ENCODE measurements at regions not wholly inside any gene's neighbourhood (a gene's known extent, or its start where the extent isn't known, plus 50 kb on each side); places are given as distances from the start of the nearest gene placed in this dataset.
"Not testable (repeated sequence)": the region's sequence is repeated elsewhere in the genome, so short reads cannot be mapped to it uniquely, and the experiment has no call there.

DNA sequence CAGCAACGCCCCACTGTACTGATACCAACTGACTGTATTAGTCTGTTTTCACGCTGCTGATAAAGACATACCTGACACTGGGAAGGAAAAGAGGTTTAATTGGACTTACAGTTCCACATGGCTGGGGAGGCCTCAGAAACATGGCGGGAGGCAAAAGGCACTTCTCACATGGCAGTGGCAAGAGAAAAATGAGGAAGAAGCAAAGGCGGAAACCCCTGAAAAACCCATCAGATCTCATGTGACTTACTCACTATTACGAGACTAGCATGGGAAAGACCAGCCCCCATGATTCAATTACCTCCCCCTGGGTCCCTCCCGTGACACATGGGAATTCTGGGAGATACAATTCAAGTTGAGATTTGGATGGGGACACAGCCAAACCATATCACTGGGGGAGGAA is 110.0 kb upstream of the LNX1 start:
- not testable (repeated sequence) for H3K4me1 ChIP-seq (ENCODE audit: control insufficient read depth in 2 of 2, insufficient read depth in 2 of 2, low read length in 1 of 2); H3K9me3 ChIP-seq (ENCODE audit: control insufficient read depth in 2 of 2, insufficient read depth in 1 of 2, low read depth in 1 of 2, low read length in 1 of 2); H3K27me3 ChIP-seq (ENCODE audit: control insufficient read depth in 1 of 2, insufficient read depth in 2 of 2, low read length in 2 of 2); H3K4me3 ChIP-seq (ENCODE audit: low read depth in 1 of 2, low read length in 2 of 2); H3K36me3 ChIP-seq (ENCODE audit: control insufficient read depth in 2 of 2, insufficient read depth in 2 of 2, low read length in 1 of 2); H3K27ac ChIP-seq (ENCODE audit: low read depth in 2 of 2, low read length in 1 of 2)
- 93 to 94% methylated on average over 6 of the region's 6 CpGs for WGBS, 2 donors

DNA sequence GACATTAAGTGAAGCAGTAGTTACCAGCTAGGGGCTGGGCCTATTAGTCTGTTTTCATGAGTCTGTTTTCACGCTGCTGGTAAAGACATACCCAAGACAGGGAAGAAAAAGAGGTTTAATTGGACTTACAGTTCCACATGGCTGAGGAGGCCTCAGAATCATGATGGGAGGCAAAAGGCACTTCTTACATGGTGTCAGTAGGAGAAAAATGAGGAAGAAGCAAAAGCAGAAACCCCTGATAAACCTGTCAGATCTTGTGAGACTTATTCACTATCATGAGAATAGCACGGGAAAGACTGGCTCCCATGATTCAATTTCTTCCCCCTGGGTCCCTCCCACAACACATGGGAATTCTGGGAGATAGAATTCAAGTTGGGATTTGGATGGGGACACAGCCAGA is 108.0 kb upstream of the LNX1 start:
- WGBS, 2 donors = 81 to 83% methylated on average over 2 of the region's 2 CpGs
- not testable (repeated sequence) for H3K27me3 ChIP-seq (ENCODE audit: control insufficient read depth in 1 of 2, insufficient read depth in 2 of 2, low read length in 2 of 2); H3K4me1 ChIP-seq (ENCODE audit: control insufficient read depth in 2 of 2, insufficient read depth in 2 of 2, low read length in 1 of 2); H3K4me3 ChIP-seq (ENCODE audit: low read depth in 1 of 2, low read length in 2 of 2); H3K9me3 ChIP-seq (ENCODE audit: control insufficient read depth in 2 of 2, insufficient read depth in 1 of 2, low read depth in 1 of 2, low read length in 1 of 2); H3K27ac ChIP-seq (ENCODE audit: low read depth in 2 of 2, low read length in 1 of 2); H3K36me3 ChIP-seq (ENCODE audit: control insufficient read depth in 2 of 2, insufficient read depth in 2 of 2, low read length in 1 of 2)

DNA sequence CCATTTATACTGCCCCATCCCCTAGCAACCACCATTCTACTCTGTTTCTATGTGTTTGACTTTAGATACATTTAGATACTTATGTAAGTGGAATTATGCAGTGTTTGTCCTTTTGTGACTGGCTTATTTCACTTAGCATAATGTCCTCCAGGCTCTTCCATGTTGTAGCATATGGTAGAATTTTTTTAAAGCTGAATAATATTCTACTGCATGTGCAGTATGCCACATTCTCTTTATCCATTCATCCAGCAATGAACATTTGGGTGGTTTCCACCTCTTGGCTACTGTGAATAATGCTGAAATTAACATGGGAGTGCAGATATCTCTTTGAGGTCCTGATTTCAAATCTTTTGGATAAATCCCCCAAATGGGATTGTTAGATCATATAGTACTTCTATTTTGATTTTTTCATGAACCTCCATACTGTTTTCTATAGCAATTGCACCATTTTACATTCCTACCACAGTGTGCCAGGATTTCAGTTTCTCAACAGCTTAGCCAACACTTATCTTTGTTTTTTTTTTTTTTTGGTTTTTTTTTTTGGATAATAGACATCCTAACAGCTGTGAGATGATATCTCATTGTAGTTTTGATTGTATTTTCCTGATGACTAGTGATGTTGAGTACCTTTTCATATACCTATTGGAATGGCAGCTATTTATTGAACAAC is 105.9 kb upstream of the LNX1 start:
- Histone ChIP-seq H3K27me3 (ENCODE audit: control insufficient read depth in 1 of 2, insufficient read depth in 2 of 2, low read length in 2 of 2) (no peaks in the 10 kb centered on the region), H3K27ac (ENCODE audit: low read depth in 2 of 2, low read length in 1 of 2) (no peak overlapping the region), H3K4me1 (ENCODE audit: control insufficient read depth in 2 of 2, insufficient read depth in 2 of 2, low read length in 1 of 2) (no peaks in the 10 kb centered on the region), H3K36me3 (ENCODE audit: control insufficient read depth in 2 of 2, insufficient read depth in 2 of 2, low read length in 1 of 2) (no peaks in the 10 kb centered on the region), H3K4me3 (ENCODE audit: low read depth in 1 of 2, low read length in 2 of 2) (no peak overlapping the region), H3K9me3 (ENCODE audit: control insufficient read depth in 2 of 2, insufficient read depth in 1 of 2, low read depth in 1 of 2, low read length in 1 of 2) (no peaks in the 10 kb centered on the region)

DNA sequence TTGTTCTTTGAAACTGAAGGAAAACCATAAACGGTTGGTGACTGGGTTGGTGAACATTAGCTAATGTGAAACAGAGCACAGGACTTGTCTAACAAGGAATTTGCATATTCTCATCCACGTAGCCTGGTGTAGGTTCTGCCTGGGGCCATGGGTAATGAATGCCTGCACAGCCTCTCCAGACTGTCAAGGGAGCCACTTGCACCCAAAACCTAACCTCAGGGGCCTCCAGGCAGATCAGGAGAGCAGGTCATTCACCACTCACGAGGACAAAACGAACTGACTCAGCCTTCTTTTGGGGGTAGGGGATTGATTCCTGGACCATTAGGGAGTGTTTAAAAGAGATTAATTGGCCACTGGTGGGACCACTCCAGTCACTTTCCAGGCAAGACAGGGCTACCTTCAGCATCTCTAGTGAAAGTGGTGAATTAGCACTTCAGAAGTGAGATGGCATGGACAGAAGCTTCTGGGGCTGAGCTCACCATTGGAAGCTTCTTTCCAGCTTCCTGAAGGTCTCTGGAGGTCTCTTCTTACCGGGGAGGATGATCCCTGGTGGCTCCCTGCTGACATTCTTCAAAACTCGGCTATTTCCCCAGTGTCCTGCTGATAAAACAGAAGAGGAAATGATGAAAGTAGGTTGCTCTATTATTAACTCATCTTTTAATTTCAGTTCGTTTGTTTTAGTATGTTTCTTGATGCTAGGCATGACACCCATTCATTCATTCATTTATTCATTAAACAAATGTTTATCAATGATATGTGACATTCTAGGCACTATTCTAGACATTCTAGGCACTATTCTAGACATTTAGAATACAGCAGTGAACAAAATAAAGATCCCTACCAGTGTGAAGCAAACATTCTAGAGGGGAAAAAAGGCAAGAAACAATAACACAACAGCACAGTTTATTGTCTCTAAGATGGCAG is 104.5 kb upstream of the LNX1 start:
- Histone ChIP-seq H3K4me3 (ENCODE audit: low read depth in 1 of 2, low read length in 2 of 2) (no peak overlapping the region), H3K27me3 (ENCODE audit: control insufficient read depth in 1 of 2, insufficient read depth in 2 of 2, low read length in 2 of 2) (no peaks in the 10 kb centered on the region), H3K4me1 (ENCODE audit: control insufficient read depth in 2 of 2, insufficient read depth in 2 of 2, low read length in 1 of 2) (no peaks in the 10 kb centered on the region), H3K36me3 (ENCODE audit: control insufficient read depth in 2 of 2, insufficient read depth in 2 of 2, low read length in 1 of 2) (no peaks in the 10 kb centered on the region), H3K27ac (ENCODE audit: low read depth in 2 of 2, low read length in 1 of 2) (no peak overlapping the region), H3K9me3 (ENCODE audit: control insufficient read depth in 2 of 2, insufficient read depth in 1 of 2, low read depth in 1 of 2, low read length in 1 of 2) (no peaks in the 10 kb centered on the region)
- 58 to 63% methylated on average over 7 of the region's 7 CpGs for WGBS, 2 donors

DNA sequence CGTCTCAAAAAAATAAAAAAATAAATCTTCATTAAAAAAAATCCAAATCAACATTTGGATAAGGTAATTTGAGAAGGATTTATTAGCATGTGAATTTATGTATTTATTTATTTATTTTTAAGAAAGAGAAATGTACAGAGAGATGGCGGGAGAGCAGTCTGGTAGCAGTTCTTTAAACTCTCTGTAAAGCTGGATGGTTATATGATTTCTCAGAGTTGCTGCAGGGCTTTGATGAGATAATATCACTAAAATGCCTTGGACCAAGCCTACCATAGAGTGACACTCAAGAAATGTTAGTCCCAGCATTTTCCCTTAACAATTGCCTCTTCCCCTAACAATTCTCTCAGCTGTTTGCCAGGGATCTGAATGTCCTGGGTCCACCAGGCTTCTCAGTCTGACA is 103.4 kb upstream of the LNX1 start:
- H3K4me3 ChIP-seq (ENCODE audit: low read depth in 1 of 2, low read length in 2 of 2) = no peak overlapping the region
- no peak overlapping the region for H3K27ac ChIP-seq (ENCODE audit: low read depth in 2 of 2, low read length in 1 of 2)
- no peaks in the 10 kb centered on the region for H3K4me1 ChIP-seq (ENCODE audit: control insufficient read depth in 2 of 2, insufficient read depth in 2 of 2, low read length in 1 of 2)
- WGBS, 2 donors = 97% methylated on average over 2 of the region's 2 CpGs
- no peaks in the 10 kb centered on the region for H3K36me3 ChIP-seq (ENCODE audit: control insufficient read depth in 2 of 2, insufficient read depth in 2 of 2, low read length in 1 of 2)
- H3K9me3 ChIP-seq (ENCODE audit: control insufficient read depth in 2 of 2, insufficient read depth in 1 of 2, low read depth in 1 of 2, low read length in 1 of 2) = no peaks in the 10 kb centered on the region
- no peaks in the 10 kb centered on the region for H3K27me3 ChIP-seq (ENCODE audit: control insufficient read depth in 1 of 2, insufficient read depth in 2 of 2, low read length in 2 of 2)

DNA sequence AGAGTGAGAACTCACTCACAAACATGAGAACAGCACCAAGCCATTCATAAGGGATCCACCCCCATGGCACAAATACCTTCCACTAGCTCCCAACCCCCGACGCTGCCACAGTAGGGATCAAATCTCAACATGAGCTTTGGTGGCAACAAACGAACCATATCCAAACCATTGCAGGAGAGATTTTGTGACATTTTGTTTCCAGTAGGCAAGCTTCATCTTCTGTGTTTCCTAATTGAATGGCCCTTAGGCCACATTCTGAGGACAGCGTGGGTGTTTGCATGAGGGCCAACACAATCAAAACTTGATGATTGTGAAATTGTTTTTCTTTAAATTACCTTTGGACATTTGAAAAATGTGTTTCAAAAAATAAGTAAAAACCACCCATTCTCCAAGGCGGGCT is 102.6 kb upstream of the LNX1 start:
- no peaks in the 10 kb centered on the region for H3K4me1 ChIP-seq (ENCODE audit: control insufficient read depth in 2 of 2, insufficient read depth in 2 of 2, low read length in 1 of 2)
- no peaks in the 10 kb centered on the region for H3K9me3 ChIP-seq (ENCODE audit: control insufficient read depth in 2 of 2, insufficient read depth in 1 of 2, low read depth in 1 of 2, low read length in 1 of 2)
- WGBS, 2 donors = 73 to 76% methylated on average over 5 of the region's 5 CpGs
- no peaks in the 10 kb centered on the region for H3K27me3 ChIP-seq (ENCODE audit: control insufficient read depth in 1 of 2, insufficient read depth in 2 of 2, low read length in 2 of 2)
- no peak overlapping the region for H3K4me3 ChIP-seq (ENCODE audit: low read depth in 1 of 2, low read length in 2 of 2)
- H3K36me3 ChIP-seq (ENCODE audit: control insufficient read depth in 2 of 2, insufficient read depth in 2 of 2, low read length in 1 of 2) = no peaks in the 10 kb centered on the region
- no peak overlapping the region for H3K27ac ChIP-seq (ENCODE audit: low read depth in 2 of 2, low read length in 1 of 2)

DNA sequence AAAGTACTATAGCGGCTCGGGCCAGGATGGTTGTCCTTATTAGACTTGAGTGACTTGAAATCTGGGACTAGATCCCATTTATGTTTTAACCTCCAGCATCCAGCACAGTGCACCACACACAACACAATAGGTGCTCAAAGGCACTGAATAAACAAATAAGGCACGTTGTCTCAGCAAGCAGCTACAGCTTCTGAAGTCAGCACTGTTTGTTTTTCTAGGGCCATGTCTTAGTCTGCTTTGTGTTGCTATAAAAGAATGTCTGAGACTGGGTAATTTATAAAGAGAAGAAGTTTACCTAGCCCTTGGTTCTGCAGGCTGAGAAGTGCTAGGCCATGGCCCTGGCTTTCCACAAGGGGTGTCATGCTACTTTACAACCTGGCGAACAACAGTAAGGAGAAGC is 102.1 kb upstream of the LNX1 start:
- Histone ChIP-seq H3K9me3 (ENCODE audit: control insufficient read depth in 2 of 2, insufficient read depth in 1 of 2, low read depth in 1 of 2, low read length in 1 of 2) (no peaks in the 10 kb centered on the region), H3K27ac (ENCODE audit: low read depth in 2 of 2, low read length in 1 of 2) (no peak overlapping the region), H3K4me1 (ENCODE audit: control insufficient read depth in 2 of 2, insufficient read depth in 2 of 2, low read length in 1 of 2) (no peaks in the 10 kb centered on the region), H3K27me3 (ENCODE audit: control insufficient read depth in 1 of 2, insufficient read depth in 2 of 2, low read length in 2 of 2) (no peaks in the 10 kb centered on the region), H3K36me3 (ENCODE audit: control insufficient read depth in 2 of 2, insufficient read depth in 2 of 2, low read length in 1 of 2) (no peaks in the 10 kb centered on the region), H3K4me3 (ENCODE audit: low read depth in 1 of 2, low read length in 2 of 2) (no peak overlapping the region)
- WGBS, 2 donors = 72 to 76% methylated on average over 4 of the region's 4 CpGs

DNA sequence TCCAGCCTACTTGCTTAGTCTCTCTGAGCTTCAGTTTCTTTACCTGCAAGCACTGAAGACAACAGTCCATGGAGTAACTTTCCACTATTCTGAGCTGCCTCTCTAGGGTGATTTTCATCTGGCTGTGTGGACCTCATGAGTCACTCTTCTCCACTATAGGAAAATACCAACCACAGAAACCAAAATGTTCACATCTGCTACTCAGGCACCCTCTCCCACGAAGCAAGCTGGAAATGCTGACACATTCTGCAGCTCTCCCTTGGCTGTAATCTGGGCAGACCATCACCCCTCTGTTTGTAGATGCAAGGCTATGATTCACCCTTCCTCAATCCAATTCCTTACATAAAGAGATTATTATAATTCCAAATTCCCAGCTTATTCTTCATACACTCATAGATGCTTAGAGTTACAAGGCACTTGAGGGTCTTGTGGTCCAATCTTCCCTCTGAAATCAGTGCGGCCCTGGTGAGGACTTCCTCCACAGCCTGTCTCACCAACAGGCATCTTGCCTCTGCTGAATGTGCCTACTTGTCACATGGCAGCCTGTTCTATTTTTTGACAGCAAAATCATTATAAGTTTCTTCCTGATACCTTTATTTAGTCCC is 97.0 kb upstream of the LNX1 start:
- no peaks in the 10 kb centered on the region for H3K9me3 ChIP-seq (ENCODE audit: control insufficient read depth in 2 of 2, insufficient read depth in 1 of 2, low read depth in 1 of 2, low read length in 1 of 2)
- WGBS, 2 donors = 39 to 61% methylated on average over 2 of the region's 2 CpGs
- H3K27me3 ChIP-seq (ENCODE audit: control insufficient read depth in 1 of 2, insufficient read depth in 2 of 2, low read length in 2 of 2) = no peaks in the 10 kb centered on the region
- no peak overlapping the region for H3K27ac ChIP-seq (ENCODE audit: low read depth in 2 of 2, low read length in 1 of 2)
- H3K4me1 ChIP-seq (ENCODE audit: control insufficient read depth in 2 of 2, insufficient read depth in 2 of 2, low read length in 1 of 2) = no peaks in the 10 kb centered on the region
- H3K4me3 ChIP-seq (ENCODE audit: low read depth in 1 of 2, low read length in 2 of 2) = no peak overlapping the region
- H3K36me3 ChIP-seq (ENCODE audit: control insufficient read depth in 2 of 2, insufficient read depth in 2 of 2, low read length in 1 of 2) = no peaks in the 10 kb centered on the region

DNA sequence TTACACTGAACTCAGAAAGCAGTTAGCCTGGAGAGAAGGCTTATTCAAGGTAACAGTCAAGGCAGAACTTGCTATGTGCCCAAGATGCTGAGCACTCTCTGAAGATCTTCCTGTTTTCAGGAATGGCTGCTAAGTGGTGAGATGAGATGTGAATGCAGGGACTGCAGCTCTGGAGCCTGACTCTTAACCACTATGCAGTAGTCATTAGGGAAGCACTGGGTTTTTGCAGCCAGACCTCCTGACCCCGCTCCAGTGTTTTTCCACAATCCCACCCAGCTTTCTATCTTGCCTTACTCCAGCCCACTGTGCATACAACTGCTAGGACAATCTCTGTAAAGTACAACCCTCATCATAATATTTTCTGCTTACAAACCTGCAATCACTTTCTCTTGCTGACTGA is 95.2 kb upstream of the LNX1 start:
- Histone ChIP-seq H3K9me3 (ENCODE audit: control insufficient read depth in 2 of 2, insufficient read depth in 1 of 2, low read depth in 1 of 2, low read length in 1 of 2) (no peaks in the 10 kb centered on the region), H3K4me1 (ENCODE audit: control insufficient read depth in 2 of 2, insufficient read depth in 2 of 2, low read length in 1 of 2) (no peaks in the 10 kb centered on the region), H3K27me3 (ENCODE audit: control insufficient read depth in 1 of 2, insufficient read depth in 2 of 2, low read length in 2 of 2) (no peaks in the 10 kb centered on the region), H3K36me3 (ENCODE audit: control insufficient read depth in 2 of 2, insufficient read depth in 2 of 2, low read length in 1 of 2) (no peaks in the 10 kb centered on the region), H3K27ac (ENCODE audit: low read depth in 2 of 2, low read length in 1 of 2) (no peak overlapping the region), H3K4me3 (ENCODE audit: low read depth in 1 of 2, low read length in 2 of 2) (no peak overlapping the region)
- WGBS, 2 donors = 83 to 95% methylated on average over 1 of the region's 1 CpG
